AG04449 (cell line): ENCODE measurements at regions not wholly inside any gene's neighbourhood (a gene's known extent, or its start where the extent isn't known, plus 50 kb on each side); places are given as distances from the start of the nearest gene placed in this dataset.

Source experiments
- CTCF ChIA-PET: fragments of 350-600 bp; formaldehyde crosslinking; extraction: SDS; loops from one replicate; lab custom pipeline; 2021; ENCODE audit warnings: antibody characterized with exemption; lab: Yijun Ruan, JAX
- POLR2A ChIA-PET: fragments of 400-600, 350-600 bp; formaldehyde crosslinking; extraction: SDS; loops from one replicate; lab custom pipeline; 2020; ENCODE audit warnings: antibody characterized with exemption, inconsistent platforms; lab: Yijun Ruan, JAX
- DNase-seq: peaks from one replicate; pipeline ENCODE4 v3.0.0-alpha.2; 2010; ENCODE audit warnings: low read depth, low spot score
- H3K4me3 ChIP-seq: 2 replicates; pipeline ENCODE4 v1.5.1; 2011; ENCODE audit warnings: low read depth, mild to moderate bottlenecking, control low read depth, low read length
- TF ChIP-seq, protein P1 (sequence below): IDR thresholded peaks from one replicate; pipeline ENCODE4 v1.5.1; 2011; ENCODE audit warnings: mild to moderate bottlenecking, moderate library complexity, low read length, control low read depth, inconsistent platforms; ENCODE audit not compliant: insufficient read depth; ENCODE audit errors: missing control alignments

DNA sequence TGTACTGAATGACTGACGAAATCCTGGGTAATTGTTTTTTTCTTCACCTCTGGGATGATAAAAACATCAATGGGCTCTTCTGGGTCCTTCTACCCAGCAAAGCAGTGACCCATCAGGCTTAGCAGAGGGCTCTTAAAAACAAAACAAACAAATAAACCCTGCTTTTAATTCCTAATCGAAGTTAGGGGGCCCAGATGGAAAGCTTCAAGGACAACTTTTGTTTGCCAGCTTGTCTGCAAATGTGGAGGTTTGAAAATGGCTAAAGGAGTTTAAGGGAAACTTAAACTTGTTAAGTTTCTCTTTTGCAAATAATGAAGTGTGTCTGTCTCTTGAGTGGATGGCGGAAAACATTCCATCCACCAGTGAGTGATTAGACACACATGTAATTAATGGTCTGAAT lies 327.2 kb downstream of the SATB2 start:
- TF ChIP-seq, protein P1, sequence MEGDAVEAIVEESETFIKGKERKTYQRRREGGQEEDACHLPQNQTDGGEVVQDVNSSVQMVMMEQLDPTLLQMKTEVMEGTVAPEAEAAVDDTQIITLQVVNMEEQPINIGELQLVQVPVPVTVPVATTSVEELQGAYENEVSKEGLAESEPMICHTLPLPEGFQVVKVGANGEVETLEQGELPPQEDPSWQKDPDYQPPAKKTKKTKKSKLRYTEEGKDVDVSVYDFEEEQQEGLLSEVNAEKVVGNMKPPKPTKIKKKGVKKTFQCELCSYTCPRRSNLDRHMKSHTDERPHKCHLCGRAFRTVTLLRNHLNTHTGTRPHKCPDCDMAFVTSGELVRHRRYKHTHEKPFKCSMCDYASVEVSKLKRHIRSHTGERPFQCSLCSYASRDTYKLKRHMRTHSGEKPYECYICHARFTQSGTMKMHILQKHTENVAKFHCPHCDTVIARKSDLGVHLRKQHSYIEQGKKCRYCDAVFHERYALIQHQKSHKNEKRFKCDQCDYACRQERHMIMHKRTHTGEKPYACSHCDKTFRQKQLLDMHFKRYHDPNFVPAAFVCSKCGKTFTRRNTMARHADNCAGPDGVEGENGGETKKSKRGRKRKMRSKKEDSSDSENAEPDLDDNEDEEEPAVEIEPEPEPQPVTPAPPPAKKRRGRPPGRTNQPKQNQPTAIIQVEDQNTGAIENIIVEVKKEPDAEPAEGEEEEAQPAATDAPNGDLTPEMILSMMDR: no peak
- ChIA-PET CTCF (interaction anchor here (0.7 to 1.3 kb wide), 4 partner anchors 9 to 755 kb away, joined by 3 to 4 read pairs (median 3); no protein-coding TSS in a partner anchor), POLR2A (no interaction called here)
- DNase-seq: no peak
- no peak overlapping the region for H3K4me3 ChIP-seq

DNA sequence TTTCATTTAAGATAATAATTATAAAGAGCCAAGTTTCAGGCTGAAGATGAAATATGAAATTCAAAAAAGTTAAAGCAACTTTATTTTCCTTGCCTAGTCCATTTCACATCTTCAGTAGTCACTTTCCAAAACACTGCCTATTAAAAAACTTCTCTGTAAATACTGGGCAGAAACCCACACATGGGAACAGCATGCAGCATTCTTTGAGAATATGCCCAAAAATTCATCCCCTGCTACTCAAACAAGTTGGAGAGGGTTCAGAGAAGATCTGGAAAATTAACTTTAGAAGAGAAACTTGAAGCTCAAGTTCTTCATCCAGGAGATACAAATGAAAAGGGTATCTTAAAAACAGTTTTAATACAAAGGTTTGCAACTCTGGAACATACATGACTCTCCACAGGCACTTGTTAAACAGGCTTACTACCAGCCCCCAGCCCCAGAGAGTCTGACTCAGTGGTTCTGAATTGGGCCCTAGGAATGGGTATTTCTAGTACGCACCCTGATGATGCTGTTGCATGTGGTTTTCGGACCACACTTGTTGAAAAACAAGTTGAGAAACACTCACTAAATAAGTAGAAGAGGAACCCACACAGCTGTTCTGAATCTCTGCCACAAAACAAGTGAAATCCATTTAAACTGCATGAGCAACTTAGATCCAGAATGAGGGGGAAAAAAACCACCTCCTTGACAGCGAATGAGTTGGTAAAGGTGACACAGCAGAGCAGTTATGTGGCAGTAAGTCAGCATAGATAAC lies 329.1 kb downstream of the SATB2 start:
- TF ChIP-seq, protein P1: no peak
- no peak for DNase-seq
- H3K4me3 ChIP-seq: no peak overlapping the region
- POLR2A ChIA-PET: no interaction called here
- CTCF ChIA-PET: no interaction called here

DNA sequence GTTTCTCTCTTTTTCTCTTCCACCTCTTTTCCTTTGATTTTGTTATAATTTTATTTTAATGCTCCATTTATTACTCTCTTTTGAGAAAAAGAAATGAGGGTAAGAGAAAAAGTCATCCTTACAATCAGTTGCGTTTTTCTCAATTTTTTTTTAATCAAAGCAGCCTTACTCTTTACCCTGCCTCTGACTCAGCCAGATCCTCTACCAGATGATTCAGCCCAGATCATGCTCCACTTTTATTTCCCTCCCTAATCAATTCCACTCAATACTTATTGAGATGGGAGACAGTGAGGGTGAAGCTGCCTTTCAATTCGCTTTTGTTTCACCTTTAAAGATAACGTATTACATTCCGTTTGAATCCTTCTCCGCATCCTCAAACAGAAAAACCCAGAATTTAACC lies 337.9 kb downstream of the SATB2 start:
- H3K4me3 ChIP-seq: no peak overlapping the region
- ChIA-PET POLR2A (no interaction called here), CTCF (interaction anchor here (1.3 kb wide), 1 partner anchor 10 kb away, joined by 4 read pairs; no protein-coding TSS in a partner anchor)
- no peak for DNase-seq
- TF ChIP-seq, protein P1: no peak

DNA sequence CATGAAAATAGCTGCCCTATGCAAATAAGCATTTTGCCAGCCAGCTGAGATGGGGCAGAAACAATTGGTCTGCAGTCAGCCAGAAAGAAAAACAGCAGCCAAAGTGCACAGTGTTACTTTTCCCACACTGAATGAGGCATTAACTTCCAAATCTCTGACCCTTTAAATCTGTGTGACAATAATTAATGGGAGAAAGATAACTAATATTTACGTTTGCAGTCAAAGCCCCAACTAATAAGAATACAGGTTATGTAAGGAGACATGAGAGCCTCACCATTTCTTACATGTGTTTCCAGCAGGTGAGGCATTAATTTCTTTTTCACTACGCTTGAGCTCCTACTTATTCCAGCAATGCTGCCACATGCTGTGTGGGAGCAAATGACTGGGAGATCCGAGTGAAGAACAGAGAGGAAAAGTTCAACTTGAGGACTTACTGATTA lies 339.0 kb downstream of the SATB2 start:
- H3K4me3 ChIP-seq: no peak overlapping the region
- TF ChIP-seq, protein P1: no peak
- ChIA-PET CTCF (interaction anchor here (1.3 kb wide), 1 partner anchor 11 kb away, joined by 4 read pairs; no protein-coding TSS in a partner anchor), POLR2A (no interaction called here)
- no peak for DNase-seq

DNA sequence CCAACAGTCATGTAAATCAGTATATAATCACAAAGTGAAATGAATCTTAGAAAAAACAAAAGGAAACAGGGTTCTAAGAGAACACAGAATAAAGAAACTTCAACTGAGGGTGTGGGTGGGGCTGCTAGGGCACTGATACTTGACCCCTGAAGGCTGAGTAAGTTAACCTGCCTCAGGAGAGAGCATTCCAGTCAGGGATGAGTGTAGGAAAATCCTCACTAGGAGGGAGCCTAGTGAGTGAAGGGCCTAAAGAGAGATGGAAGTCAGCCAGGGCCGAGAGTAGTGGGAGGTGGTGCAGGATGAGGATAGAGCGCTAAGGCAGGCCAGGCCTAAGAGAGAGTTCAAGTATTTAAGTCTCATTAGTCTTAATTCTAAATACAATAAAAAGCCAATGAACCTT lies 342.6 kb downstream of the SATB2 start:
- TF ChIP-seq, protein P1: no peak
- no peak overlapping the region for H3K4me3 ChIP-seq
- ChIA-PET POLR2A (no interaction called here), CTCF (no interaction called here)
- no peak for DNase-seq

DNA sequence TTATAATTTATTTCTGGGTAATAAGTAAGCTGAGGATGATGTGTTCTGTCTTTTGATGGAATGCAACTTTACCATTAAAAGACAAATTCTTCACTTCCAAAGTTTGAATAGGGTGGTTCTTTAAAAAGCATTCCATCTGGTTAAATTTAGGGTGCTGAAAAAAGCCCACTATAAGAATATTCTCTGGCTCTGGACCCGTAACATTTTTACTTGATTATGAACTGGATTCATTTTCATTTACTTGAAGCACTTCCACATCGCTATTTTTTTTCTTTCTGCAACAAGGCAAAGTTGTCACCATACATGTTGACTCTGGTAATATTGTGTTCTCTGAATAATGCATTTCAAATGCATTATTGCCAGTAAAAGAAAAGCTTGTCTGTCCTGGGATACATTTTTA lies 344.6 kb downstream of the SATB2 start:
- no peak for DNase-seq
- ChIA-PET CTCF (interaction anchor here (0.9 kb wide), 1 partner anchor 148 kb away, joined by 3 read pairs; no protein-coding TSS in a partner anchor), POLR2A (no interaction called here)
- H3K4me3 ChIP-seq: no peak overlapping the region
- TF ChIP-seq, protein P1: no peak
